ENCODE measurements at regions not wholly inside any gene's neighbourhood (a gene's known extent, or its start where the extent isn't known, plus 50 kb on each side); places are given as distances from the start of the nearest gene placed in this dataset.

DNA sequence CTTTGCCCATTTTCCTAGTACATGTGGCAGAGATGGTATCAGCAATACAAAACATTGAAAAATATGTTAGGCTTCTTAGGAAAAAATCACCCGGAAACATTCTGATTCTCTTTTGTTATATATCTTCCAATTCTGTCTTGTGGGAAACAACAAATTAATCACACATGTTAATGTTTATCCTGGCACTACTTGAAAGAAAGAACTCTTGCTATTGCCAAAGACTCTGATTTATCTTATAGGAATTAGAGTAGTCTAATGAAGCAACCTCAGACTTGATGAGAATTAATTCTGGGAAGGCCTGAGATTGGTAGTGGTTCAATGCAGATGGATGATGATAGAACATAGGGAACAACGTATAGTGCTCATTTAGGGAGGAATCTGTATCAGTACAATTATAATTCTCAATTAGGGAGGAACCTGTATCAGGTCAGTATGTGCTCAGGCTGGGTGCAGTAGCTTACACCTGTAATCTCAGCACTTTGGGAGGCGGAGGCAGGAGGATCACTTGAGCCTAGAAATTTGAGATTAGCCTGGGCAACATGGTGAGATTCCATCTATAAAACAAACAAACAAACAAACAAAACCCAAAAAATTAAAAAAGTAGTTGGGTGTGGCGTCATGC lies 50.7 kb downstream of the TAS2R16 start:
- H3K9me3 ChIP-seq, result no peaks in the 10 kb centered on the region
- ATAC-seq, result peak; percentile 83 to 91 (median 86)
- TF ChIP-seq, protein P1, sequence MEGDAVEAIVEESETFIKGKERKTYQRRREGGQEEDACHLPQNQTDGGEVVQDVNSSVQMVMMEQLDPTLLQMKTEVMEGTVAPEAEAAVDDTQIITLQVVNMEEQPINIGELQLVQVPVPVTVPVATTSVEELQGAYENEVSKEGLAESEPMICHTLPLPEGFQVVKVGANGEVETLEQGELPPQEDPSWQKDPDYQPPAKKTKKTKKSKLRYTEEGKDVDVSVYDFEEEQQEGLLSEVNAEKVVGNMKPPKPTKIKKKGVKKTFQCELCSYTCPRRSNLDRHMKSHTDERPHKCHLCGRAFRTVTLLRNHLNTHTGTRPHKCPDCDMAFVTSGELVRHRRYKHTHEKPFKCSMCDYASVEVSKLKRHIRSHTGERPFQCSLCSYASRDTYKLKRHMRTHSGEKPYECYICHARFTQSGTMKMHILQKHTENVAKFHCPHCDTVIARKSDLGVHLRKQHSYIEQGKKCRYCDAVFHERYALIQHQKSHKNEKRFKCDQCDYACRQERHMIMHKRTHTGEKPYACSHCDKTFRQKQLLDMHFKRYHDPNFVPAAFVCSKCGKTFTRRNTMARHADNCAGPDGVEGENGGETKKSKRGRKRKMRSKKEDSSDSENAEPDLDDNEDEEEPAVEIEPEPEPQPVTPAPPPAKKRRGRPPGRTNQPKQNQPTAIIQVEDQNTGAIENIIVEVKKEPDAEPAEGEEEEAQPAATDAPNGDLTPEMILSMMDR (IDR thresholded peaks at IDR 0.05), result no peak
- no peak for DNase-seq
- intact Hi-C loops (cut with DNase I), result no loop called here
- H3K36me3 ChIP-seq, result no peaks in the 10 kb centered on the region
- WGBS, 2 donors, result 50 to 51% methylated on average over 4 of the region's 4 CpGs
- FAIRE-seq, result no peak
- H3K4me3 ChIP-seq, result no peak overlapping the region
- peak overlapping the region in 1 of 4 donors; percentile 17 for H3K27ac ChIP-seq
- peaks cover 0 to 10% (median 2%) of the 10 kb centered on the region in 3 donors for H3K4me1 ChIP-seq
- H3K27me3 ChIP-seq, result no peaks in the 10 kb centered on the region

DNA sequence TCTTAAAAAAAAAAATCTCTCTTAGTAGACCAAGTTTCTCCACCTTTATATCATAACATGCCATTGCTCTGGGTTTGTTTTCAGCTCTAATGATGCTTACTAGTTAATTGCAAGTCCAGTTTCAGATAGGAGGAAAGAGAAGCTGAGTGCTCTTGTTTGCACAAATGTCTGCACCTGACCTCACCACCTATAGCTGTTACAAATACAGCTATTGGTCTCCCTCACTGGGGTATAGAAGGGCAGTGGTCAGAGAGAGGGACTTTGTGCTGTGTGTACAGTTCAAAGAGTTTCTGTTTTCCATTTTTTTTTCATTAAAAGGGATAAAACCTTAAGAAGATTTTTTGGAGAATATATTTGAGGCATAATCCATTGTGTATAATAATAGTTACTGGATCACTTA lies 52.7 kb downstream of the TAS2R16 start:
- H3K4me3 ChIP-seq, result no peak overlapping the region
- H3K4me1 ChIP-seq, result peaks cover 0 to 10% (median 2%) of the 10 kb centered on the region in 3 donors
- no peaks in the 10 kb centered on the region for H3K36me3 ChIP-seq
- ATAC-seq, result no peak
- no peak for FAIRE-seq
- no peaks in the 10 kb centered on the region for H3K9me3 ChIP-seq
- intact Hi-C loops (cut with DNase I), result no loop called here
- DNase-seq, result no peak
- no peak overlapping the region for H3K27ac ChIP-seq
- H3K27me3 ChIP-seq, result no peaks in the 10 kb centered on the region
- TF ChIP-seq, protein P1 (IDR thresholded peaks at IDR 0.05), result no peak

DNA sequence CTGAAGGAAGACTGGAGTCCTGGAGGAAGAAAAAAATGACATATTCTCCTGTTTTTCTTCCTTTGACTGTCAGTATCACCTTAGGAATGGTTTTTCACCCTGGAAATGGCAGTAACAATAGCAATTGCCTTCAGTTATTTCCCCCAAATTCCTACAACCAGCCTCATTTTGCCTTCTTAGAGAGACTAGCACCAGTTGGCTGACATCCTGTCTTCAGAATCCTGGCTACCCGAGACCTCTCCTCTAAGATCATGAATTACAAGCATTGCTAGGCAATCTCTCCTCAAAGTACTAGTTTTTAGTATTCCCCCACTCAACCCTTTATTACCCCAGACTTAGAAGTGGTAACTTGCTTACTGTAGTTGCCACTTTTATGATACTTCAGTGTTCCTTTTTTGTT lies 53.4 kb downstream of the TAS2R16 start:
- no peaks in the 10 kb centered on the region for H3K36me3 ChIP-seq
- 89 to 90% methylated on average over 1 of the region's 1 CpG for WGBS, 2 donors
- H3K4me1 ChIP-seq, result peaks cover 0 to 10% (median 2%) of the 10 kb centered on the region in 3 donors
- H3K4me3 ChIP-seq, result no peak overlapping the region
- TF ChIP-seq, protein P1 (IDR thresholded peaks at IDR 0.05), result no peak
- DNase-seq (no peak), ATAC-seq (no peak), FAIRE-seq (no peak)
- no peaks in the 10 kb centered on the region for H3K27me3 ChIP-seq
- no peaks in the 10 kb centered on the region for H3K9me3 ChIP-seq
- intact Hi-C loops (cut with DNase I), result no loop called here
- H3K27ac ChIP-seq, result no peak overlapping the region

Data from pancreas (tissue), 10 donors.